Activated naive CD8-positive, alpha-beta T cell (primary cell): ENCODE measurements at regions not wholly inside any gene's neighbourhood (a gene's known extent, or its start where the extent isn't known, plus 50 kb on each side); places are given as distances from the start of the nearest gene placed in this dataset.

Experiments
- H3K27ac Mint-ChIP-seq: one replicate; pipeline ENCODE4 v1.8.0; 2021; ENCODE audit warnings: mixed read lengths
- H3K27me3 Mint-ChIP-seq: one replicate; pipeline ENCODE4 v1.8.0; 2021; ENCODE audit warnings: mixed read lengths
- H3K36me3 Mint-ChIP-seq: one replicate; pipeline ENCODE4 v1.8.0; 2021; ENCODE audit warnings: mixed read lengths
- H3K4me1 Mint-ChIP-seq: one replicate; pipeline ENCODE4 v1.8.0; 2021; ENCODE audit warnings: low read depth, mixed read lengths
- H3K4me3 Mint-ChIP-seq: one replicate; pipeline ENCODE4 v1.8.0; 2021; ENCODE audit warnings: mild to moderate bottlenecking, mixed read lengths
- H3K9me3 Mint-ChIP-seq: one replicate; pipeline ENCODE4 v1.8.0; 2021; ENCODE audit warnings: low read depth, mixed read lengths

GRCh38 chr19:30089086-30089665 lies 147.1 kb downstream of the URI1 start:
- Mint-ChIP-seq H3K36me3 (no peaks in the 10 kb centered on the region), H3K4me3 (no peak overlapping the region), H3K27me3 (no peaks in the 10 kb centered on the region), H3K9me3 (no peaks in the 10 kb centered on the region), H3K27ac (no peak overlapping the region), H3K4me1 (no peaks in the 10 kb centered on the region)

GRCh38 chr19:30090476-30090875 lies 148.4 kb downstream of the URI1 start:
- no peak overlapping the region for H3K27ac Mint-ChIP-seq
- H3K4me1 Mint-ChIP-seq = no peaks in the 10 kb centered on the region
- no peaks in the 10 kb centered on the region for H3K9me3 Mint-ChIP-seq
- no peaks in the 10 kb centered on the region for H3K27me3 Mint-ChIP-seq
- no peaks in the 10 kb centered on the region for H3K36me3 Mint-ChIP-seq
- no peak overlapping the region for H3K4me3 Mint-ChIP-seq

- H3K27me3 Mint-ChIP-seq = no peaks in the 10 kb centered on the region
- H3K36me3 Mint-ChIP-seq = no peaks in the 10 kb centered on the region
- H3K4me1 Mint-ChIP-seq = no peaks in the 10 kb centered on the region
- H3K4me3 Mint-ChIP-seq = no peak overlapping the region
- no peak overlapping the region for H3K27ac Mint-ChIP-seq
- no peaks in the 10 kb centered on the region for H3K9me3 Mint-ChIP-seq
Measured at GRCh38 chr19:30090963-30091362, 148.9 kb downstream of the URI1 start.

- no peaks in the 10 kb centered on the region for H3K4me1 Mint-ChIP-seq
- H3K27me3 Mint-ChIP-seq = no peaks in the 10 kb centered on the region
- no peaks in the 10 kb centered on the region for H3K9me3 Mint-ChIP-seq
- no peaks in the 10 kb centered on the region for H3K36me3 Mint-ChIP-seq
- H3K27ac Mint-ChIP-seq = no peak overlapping the region
- no peak overlapping the region for H3K4me3 Mint-ChIP-seq
Measured at GRCh38 chr19:30091456-30091855, 149.4 kb downstream of the URI1 start.

- Mint-ChIP-seq H3K4me1 (no peaks in the 10 kb centered on the region), H3K27ac (no peak overlapping the region), H3K36me3 (no peaks in the 10 kb centered on the region), H3K4me3 (no peak overlapping the region), H3K9me3 (no peaks in the 10 kb centered on the region), H3K27me3 (no peaks in the 10 kb centered on the region)
Measured at GRCh38 chr19:30091856-30092255, 149.8 kb downstream of the URI1 start.

GRCh38 chr19:30092721-30093569 lies 150.9 kb downstream of the URI1 start:
- no peaks in the 10 kb centered on the region for H3K9me3 Mint-ChIP-seq
- H3K4me1 Mint-ChIP-seq = no peaks in the 10 kb centered on the region
- H3K4me3 Mint-ChIP-seq = no peak overlapping the region
- H3K36me3 Mint-ChIP-seq = no peaks in the 10 kb centered on the region
- no peak overlapping the region for H3K27ac Mint-ChIP-seq
- no peaks in the 10 kb centered on the region for H3K27me3 Mint-ChIP-seq

- Mint-ChIP-seq H3K4me3 (no peak overlapping the region), H3K27ac (no peak overlapping the region), H3K4me1 (no peaks in the 10 kb centered on the region), H3K27me3 (no peaks in the 10 kb centered on the region), H3K9me3 (no peaks in the 10 kb centered on the region), H3K36me3 (no peaks in the 10 kb centered on the region)
Measured at GRCh38 chr19:30093966-30094755, 152.1 kb downstream of the URI1 start.

GRCh38 chr19:30094756-30095140 lies 152.7 kb downstream of the URI1 start:
- Mint-ChIP-seq H3K27ac (no peak overlapping the region), H3K9me3 (no peaks in the 10 kb centered on the region), H3K36me3 (no peaks in the 10 kb centered on the region), H3K27me3 (no peaks in the 10 kb centered on the region), H3K4me3 (no peak overlapping the region), H3K4me1 (no peaks in the 10 kb centered on the region)

- H3K27me3 Mint-ChIP-seq = no peaks in the 10 kb centered on the region
- H3K9me3 Mint-ChIP-seq = no peaks in the 10 kb centered on the region
- no peaks in the 10 kb centered on the region for H3K36me3 Mint-ChIP-seq
- H3K27ac Mint-ChIP-seq = no peak overlapping the region
- no peak overlapping the region for H3K4me3 Mint-ChIP-seq
- H3K4me1 Mint-ChIP-seq = no peaks in the 10 kb centered on the region
Measured at GRCh38 chr19:30095171-30095570, 153.1 kb downstream of the URI1 start.

GRCh38 chr19:30096596-30097370 lies 154.7 kb downstream of the URI1 start:
- Mint-ChIP-seq H3K27ac (no peak overlapping the region), H3K36me3 (no peaks in the 10 kb centered on the region), H3K4me1 (no peaks in the 10 kb centered on the region)

GRCh38 chr19:30097746-30098280 lies 155.8 kb downstream of the URI1 start:
- Mint-ChIP-seq H3K27me3 (no peaks in the 10 kb centered on the region), H3K4me3 (no peak overlapping the region), H3K4me1 (no peaks in the 10 kb centered on the region), H3K36me3 (no peaks in the 10 kb centered on the region), H3K9me3 (no peaks in the 10 kb centered on the region), H3K27ac (no peak overlapping the region)

More at GRCh38 chr19:30096596-30097370, 154.7 kb downstream of the URI1 start:
- Mint-ChIP-seq H3K9me3 (no peaks in the 10 kb centered on the region), H3K4me3 (no peak overlapping the region), H3K27me3 (no peaks in the 10 kb centered on the region)

GRCh38 chr19:30102239-30102638 lies 160.2 kb downstream of the URI1 start:
- no peaks in the 10 kb centered on the region for H3K27me3 Mint-ChIP-seq
- no peaks in the 10 kb centered on the region for H3K9me3 Mint-ChIP-seq
- no peak overlapping the region for H3K4me3 Mint-ChIP-seq
- H3K27ac Mint-ChIP-seq = no peak overlapping the region
- no peaks in the 10 kb centered on the region for H3K4me1 Mint-ChIP-seq
- H3K36me3 Mint-ChIP-seq = no peaks in the 10 kb centered on the region

GRCh38 chr19:30102666-30103065 lies 160.6 kb downstream of the URI1 start:
- H3K27ac Mint-ChIP-seq = no peak overlapping the region
- no peaks in the 10 kb centered on the region for H3K36me3 Mint-ChIP-seq
- H3K9me3 Mint-ChIP-seq = no peaks in the 10 kb centered on the region
- H3K27me3 Mint-ChIP-seq = peaks cover 1% of the 10 kb centered on the region
- H3K4me3 Mint-ChIP-seq = no peak overlapping the region
- no peaks in the 10 kb centered on the region for H3K4me1 Mint-ChIP-seq

GRCh38 chr19:30103981-30104380 lies 161.9 kb downstream of the URI1 start:
- Mint-ChIP-seq H3K9me3 (no peaks in the 10 kb centered on the region), H3K36me3 (no peaks in the 10 kb centered on the region), H3K27ac (no peak overlapping the region), H3K27me3 (peaks cover 1% of the 10 kb centered on the region), H3K4me1 (no peaks in the 10 kb centered on the region), H3K4me3 (no peak overlapping the region)
